GM19035 (cell line): ENCODE measurements at regions not wholly inside any gene's neighbourhood (a gene's known extent, or its start where the extent isn't known, plus 50 kb on each side); places are given as distances from the start of the nearest gene placed in this dataset.
"Not testable (repeated sequence)": the region's sequence is repeated elsewhere in the genome, so short reads cannot be mapped to it uniquely, and the experiment has no call there.

Source experiments
- ATAC-seq: cut with Tn5 transposase; IDR thresholded peaks from one replicate; pipeline ENCODE4 v1.9.1; 2021; ENCODE audit not compliant: unreplicated experiment

DNA sequence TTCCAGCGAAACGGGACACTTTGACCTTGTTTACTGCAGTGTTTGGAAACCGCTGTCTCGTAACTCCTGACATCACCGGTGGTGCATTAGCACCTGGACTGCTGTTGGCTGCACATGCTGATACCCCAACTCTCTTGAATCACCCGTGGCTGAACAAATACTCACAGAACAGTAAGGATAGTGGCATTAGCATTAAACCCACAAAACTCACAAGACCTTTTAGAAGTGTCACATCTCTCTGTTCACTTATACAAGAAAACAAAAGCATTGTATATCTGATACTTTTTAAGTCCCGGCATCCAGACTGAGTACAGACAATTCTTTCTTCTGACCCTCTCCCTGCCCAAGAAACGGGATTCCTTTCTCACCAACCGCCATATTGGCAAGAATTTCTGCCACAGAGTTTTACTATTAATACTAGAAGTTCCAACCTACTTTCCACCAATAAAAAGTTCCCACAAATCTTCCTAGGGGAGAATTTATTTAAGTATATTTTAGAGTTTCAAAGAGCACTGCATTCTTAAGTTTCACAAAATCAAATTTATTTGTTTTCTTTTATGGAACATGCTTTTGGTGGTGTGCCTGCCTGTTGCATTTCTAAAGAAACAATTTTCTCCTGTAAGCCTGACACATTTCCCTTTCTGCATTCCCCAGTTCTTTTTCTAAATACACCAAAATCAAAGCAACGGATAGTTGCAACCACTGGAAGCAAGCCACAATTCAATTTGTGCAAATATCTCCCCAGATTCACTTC lies 208.4 kb upstream of the KLF14 start:
- no peak for ATAC-seq

DNA sequence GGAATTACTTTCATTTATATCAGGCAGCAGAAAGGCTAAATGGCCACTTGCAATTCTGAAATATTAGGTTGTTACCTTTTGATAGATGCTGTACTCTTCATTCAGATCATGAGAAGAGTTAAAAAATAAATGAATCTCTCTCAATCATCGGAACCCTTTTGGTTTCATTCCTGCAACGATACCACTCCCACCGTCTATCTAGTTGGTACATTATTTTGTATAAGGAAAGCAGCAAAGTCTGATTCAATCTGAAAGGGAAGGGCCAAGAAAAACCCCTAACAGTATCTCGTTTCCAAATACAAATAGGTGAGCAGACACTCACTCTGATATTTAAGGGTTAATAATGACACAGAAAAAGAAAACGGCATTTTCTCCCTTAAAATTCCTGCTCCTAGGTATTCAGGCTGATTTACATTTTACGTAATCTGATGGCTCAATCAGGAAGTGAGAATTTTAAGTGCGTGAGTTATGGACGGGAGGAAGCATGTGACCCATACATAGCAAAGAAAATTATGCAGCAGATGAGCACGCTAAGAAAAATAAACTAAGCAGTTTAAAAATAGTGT lies 209.4 kb upstream of the KLF14 start:
- no peak for ATAC-seq

DNA sequence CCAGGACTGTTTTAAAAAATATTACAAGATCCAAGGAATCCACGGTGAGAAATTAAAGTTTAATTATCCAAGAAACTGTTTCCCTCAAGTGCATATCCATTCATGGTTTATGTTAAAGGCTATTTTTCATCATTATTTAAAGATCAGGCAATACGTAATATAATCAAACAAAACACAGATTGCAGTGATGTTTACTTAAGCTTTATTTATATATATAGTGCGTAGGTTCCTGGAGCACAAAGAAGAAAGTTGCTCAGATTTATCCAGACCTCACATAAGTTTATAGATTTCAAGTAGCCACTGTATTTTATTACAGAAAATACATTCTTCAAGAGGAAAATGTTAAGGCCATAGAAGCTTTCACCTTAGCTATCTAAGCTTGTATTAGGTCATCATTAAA lies 210.0 kb upstream of the KLF14 start:
- ATAC-seq = no peak

DNA sequence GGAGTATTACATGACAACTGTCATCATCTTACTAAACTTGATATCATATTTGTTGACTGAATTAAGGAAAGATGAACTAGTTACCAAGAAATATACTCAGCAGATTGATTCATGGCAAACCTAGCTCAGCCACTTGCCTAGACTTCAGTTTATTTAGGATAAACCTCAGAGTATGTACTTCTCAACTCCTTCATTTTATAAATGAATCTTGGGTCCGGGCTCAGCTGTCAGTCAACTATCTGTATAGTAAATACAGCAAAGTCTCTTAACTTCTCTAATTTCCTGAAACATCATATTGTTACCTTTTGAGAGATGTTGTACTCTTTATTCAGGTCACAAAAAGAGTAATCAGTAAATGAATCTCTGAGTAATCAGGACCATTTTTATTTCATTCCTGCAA lies 211.0 kb upstream of the KLF14 start:
- no peak for ATAC-seq

DNA sequence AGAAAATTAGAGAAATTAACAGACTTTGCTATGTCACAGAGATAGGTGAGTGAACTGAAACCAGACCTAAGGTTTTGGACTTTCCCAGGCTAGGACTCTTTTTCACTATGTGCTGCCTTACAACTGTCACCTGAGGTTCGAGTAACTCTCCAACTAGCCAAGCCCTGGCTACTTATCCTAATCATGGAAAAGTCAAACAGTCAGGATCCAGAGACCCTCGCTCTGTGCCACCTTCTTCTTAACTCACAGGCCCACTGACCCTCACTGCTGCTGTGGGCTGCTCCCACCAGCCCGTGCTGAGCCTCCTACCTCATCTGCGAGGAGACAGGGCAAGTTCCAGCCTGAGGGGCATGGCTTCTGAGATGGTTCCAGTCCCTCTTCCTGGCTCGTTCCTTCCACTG lies 211.4 kb upstream of the KLF14 start:
- ATAC-seq = no peak

GRCh38 chr7:130946114-130946513 lies 212.1 kb upstream of the KLF14 start:
- ATAC-seq = no peak

DNA sequence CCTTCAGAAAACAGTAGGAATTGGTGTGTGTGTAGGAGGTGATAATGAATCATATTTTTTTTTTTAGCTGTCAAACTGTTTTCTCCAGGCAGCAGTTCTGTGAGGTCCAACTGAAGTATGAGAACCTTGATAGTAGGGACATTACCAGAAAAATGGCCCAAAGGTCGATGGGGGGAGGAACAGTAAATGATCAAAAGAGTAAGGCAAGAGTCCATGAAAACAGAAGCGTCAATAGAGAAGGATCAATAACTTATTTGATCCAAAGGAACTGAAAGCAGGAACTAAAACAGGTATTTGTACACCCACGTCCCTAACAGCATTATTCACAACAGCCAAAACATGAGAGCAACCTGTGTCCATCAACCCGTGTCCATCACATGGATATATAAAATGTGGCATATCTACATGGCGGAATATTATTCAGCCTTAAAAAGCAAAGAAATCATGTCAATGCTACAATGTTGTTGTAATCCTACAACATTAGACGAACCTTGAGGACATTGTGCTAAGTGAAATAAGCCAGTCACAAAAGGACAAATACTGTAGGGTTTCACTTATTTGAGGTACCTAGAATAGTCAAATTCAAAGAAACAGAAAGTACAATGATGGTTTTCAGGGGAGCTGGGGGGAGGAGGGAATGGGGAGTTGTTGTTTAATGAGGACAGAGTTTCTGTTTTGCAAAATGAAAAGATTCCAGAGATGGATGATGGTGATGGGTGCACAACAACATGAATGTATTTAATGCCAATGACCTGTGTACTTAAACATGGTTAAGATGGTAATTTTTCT lies 214.0 kb upstream of the KLF14 start:
- ATAC-seq = no peak

DNA sequence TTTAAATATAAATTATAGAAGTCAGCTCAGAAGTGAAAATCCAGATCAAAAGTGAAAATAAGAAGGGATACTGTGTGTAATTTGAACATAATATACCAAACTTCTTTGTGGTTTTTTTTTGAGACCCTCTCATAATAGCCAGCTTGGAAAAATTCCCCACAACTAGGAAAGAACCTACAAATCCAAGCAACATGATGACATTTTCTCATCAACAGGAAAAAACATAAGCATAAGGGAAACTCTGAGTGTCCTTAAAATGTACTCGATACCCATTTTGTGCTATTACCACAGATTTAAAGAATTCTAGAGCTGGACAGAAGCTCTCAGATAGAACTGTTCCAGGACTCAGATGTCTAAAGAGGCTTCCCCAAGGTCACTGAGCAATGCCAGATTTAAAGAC lies 214.8 kb upstream of the KLF14 start:
- no peak for ATAC-seq

- no peak for ATAC-seq
These were observed 215.5 kb upstream of the KLF14 start for GRCh38 chr7:130949550-130949949.

DNA sequence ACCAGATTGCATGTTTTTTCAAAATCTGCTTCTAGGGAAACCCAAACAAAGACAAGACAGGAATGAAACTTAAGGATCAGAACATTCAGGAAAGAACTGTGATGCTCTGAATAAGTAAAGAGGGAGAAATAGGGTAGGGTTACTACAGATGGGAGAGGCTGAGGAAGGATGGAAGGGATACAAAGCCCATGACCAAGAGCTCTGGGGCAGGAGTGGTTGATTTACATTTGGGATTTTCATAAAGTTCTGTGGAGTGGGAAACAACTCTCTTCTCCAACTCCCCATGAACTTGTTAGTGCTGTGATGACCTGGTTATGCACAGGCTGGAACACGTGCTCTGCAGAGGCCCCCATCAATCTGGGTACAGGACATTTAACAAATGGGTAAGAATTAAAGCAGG lies 216.0 kb upstream of the KLF14 start:
- ATAC-seq = no peak

- no peak for ATAC-seq
These were observed 216.7 kb upstream of the KLF14 start for GRCh38 chr7:130950741-130951140.

DNA sequence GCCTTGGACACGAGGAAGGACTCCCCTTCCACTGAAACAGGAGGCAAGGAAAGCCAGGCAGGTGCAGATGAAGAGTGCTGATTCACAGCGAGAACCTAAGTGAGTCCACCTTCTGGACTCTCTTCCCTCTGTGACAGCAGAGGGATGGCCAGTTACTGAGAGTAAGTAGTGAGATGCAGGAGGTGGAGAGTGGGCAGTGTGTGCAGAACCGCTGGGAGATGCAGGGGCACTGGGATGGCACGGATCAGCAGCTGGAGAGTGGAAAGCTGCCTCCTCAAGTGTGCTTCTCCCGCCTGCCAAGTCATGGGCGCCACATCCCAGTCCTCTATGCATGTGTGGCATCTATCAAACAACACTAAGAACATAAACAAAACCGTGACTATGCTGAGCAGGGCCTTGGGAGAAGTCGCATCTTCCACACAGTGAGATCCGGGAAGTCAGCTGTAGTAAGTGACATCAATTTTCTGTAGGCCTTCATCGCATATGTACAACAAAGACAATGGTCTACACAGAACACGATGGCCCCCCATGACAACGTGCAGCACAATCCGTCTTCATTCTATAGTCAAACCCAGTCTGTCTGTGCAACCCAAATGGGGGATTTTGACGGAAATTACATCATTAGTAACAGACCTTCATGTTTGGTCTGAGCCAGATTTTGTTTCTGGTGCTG lies 217.4 kb upstream of the KLF14 start:
- peak; percentile 36 for ATAC-seq

GRCh38 chr7:130951976-130952876 lies 218.2 kb upstream of the KLF14 start:
- ATAC-seq = no peak

DNA sequence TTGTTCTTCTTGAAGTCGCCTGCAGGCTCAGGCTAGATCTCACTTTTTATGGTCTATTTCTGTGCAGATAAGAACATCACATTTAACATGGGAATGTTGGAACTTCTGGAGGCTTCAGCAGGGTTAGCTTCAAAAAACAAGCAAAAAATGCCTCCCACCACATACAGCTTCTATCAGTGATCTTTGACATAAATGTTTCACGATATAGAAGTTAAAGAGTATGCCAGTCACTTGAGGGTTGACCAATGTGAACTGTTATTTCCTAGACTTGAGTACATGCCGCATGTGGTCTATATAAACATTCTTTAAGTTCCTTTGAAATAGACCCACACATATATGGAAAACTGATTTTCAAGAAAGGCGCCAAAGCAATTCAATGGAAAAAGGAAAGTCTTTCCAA lies 219.2 kb upstream of the KLF14 start:
- no peak for ATAC-seq

- ATAC-seq = no peak
These were observed 221.0 kb upstream of the KLF14 start for GRCh38 chr7:130954918-130955564.

DNA sequence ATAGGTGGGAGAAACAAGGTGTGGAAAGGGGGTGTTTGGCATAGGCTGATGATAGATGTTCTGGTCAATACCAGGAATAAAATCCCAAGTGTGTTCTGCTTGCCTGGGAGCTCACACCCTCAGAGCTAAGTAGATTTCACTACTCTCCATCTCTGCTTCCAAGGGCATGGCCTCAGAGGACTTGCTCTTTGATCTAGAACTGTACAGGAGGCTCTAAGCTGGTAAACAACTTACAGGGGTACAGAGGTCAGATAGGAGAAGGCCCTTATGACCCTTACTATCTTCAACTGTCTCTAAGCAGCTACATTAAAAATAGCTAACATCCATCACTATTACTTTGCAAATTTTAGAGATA lies 221.5 kb upstream of the KLF14 start:
- ATAC-seq = no peak

GRCh38 chr7:130956417-130957136 lies 222.6 kb upstream of the KLF14 start:
- ATAC-seq = no peak

DNA sequence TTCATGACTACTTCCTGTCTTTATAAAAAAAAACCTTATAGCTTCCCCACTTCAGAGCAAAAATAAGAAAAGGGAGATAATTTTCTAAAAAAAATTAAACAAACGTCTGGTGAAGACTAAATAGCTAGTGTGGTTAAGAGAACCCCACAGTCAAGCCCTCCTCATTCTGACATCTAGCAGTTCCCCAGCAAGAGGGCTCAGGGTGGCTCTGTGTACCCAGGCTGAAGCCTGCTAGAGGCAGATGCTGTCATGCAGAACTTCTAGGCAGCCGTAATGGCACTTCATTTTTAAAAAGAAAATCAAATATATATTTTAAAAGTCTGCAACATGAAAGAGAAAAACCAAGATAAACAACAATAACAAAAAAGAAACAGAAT lies 223.1 kb upstream of the KLF14 start:
- ATAC-seq = no peak

DNA sequence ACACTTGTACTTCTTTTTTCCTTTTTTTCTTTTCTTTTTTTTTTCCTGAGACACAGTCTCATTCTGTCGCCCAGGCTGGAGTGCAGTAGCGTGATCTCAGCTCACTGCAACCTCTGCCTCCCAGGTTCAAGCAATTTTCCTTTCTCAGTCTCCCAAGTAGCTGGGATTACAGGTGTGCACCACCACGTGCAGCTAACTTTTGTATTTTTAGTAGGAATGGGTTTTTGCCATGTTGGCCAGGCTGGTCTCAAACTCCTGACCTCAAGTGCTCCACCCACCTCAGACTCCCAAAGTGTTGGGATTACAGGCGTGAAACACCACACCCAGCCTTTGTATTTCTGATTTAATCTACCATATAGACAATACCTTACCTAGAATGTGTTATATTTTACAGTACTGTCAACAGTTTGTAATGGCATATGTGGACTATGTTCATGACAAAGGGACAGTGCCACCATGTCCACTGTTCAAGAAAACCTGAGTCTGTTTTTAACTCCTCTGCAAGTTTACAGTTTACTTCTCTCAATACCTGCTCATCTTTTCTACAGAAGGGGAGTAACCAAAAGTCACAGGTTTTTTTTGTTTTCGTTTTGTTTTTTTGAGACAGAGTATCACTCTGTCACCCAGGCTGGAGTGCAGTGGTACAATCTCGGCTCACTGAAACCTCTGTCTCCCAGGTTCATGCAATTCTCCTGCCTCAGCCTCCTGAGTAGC lies 223.9 kb upstream of the KLF14 start:
- ATAC-seq = not testable (repeated sequence)
